Esophagus (tissue), 2 donors: ENCODE measurements at regions not wholly inside any gene's neighbourhood (a gene's known extent, or its start where the extent isn't known, plus 50 kb on each side); places are given as distances from the start of the nearest gene placed in this dataset.
"Not testable (repeated sequence)": the region's sequence is repeated elsewhere in the genome, so short reads cannot be mapped to it uniquely, and the experiment has no call there.

ENCODE experiments used
- H3K27ac ChIP-seq, 2 donors: one replicate each; pipeline ENCODE4 v1.5.1; 2013; ENCODE audit warnings: low read depth in 2 of 2, mild to moderate bottlenecking in 2 of 2, inconsistent platforms in 1 of 2, low read length in 1 of 2, moderate library complexity in 1 of 2
- H3K27me3 ChIP-seq, 2 donors: one replicate each; pipeline ENCODE4 v1.6.1; 2013; ENCODE audit warnings: low read length in 2 of 2, control low read depth in 1 of 2, mild to moderate bottlenecking in 1 of 2; ENCODE audit not compliant: insufficient read depth in 2 of 2, control insufficient read depth in 1 of 2
- H3K36me3 ChIP-seq, 2 donors: one replicate each; pipeline ENCODE4 v1.6.1; 2013; ENCODE audit warnings: low read length in 1 of 2; ENCODE audit not compliant: control insufficient read depth in 2 of 2, insufficient read depth in 2 of 2
- H3K4me1 ChIP-seq, 2 donors: one replicate each; pipeline ENCODE4 v1.6.1; 2013; ENCODE audit warnings: low read length in 1 of 2; ENCODE audit not compliant: control insufficient read depth in 2 of 2, insufficient read depth in 2 of 2
- H3K4me3 ChIP-seq, 2 donors: one replicate each; pipeline ENCODE4 v1.5.1; 2013; ENCODE audit warnings: low read length in 2 of 2, mild to moderate bottlenecking in 2 of 2, low read depth in 1 of 2, moderate library complexity in 1 of 2
- H3K9me3 ChIP-seq, 2 donors: one replicate each; pipeline ENCODE4 v1.6.1; 2013; ENCODE audit warnings: mild to moderate bottlenecking in 2 of 2, low read depth in 1 of 2, low read length in 1 of 2, moderate library complexity in 1 of 2; ENCODE audit not compliant: control insufficient read depth in 2 of 2, insufficient read depth in 1 of 2
- WGBS, 2 donors: extraction: QIAGEN DNeasy Blood & Tissue Kit; methylation state at CpG; one replicate each; pipeline ENCODE4 v1.1.7; 2013; 5-methylcytosine and 5-hydroxymethylcytosine counted together
- donor health status: healthy with polysubstance abuse.
- donor health status: Bipolar disorder and iron deficiency.

- Histone ChIP-seq H3K4me3 (peak overlapping the region; percentile 59 to 76), H3K27ac (peak overlapping the region; percentile 95), H3K27me3 (no peaks in the 10 kb centered on the region), H3K36me3 (no peaks in the 10 kb centered on the region), H3K9me3 (no peaks in the 10 kb centered on the region), H3K4me1 (peaks cover 0 to 3% of the 10 kb centered on the region in 2 donors)
- WGBS, 2 donors: 8 to 10% methylated on average over 11 of the region's 11 CpGs
These were observed 165.2 kb upstream of the PPP1R3A start for GRCh38 chr7:114084002-114084471.

GRCh38 chr7:114083166-114084001, 164.6 kb upstream of the PPP1R3A start:
- H3K9me3 ChIP-seq: no peaks in the 10 kb centered on the region
- no peaks in the 10 kb centered on the region for H3K36me3 ChIP-seq
- H3K4me3 ChIP-seq: peak overlapping the region; percentile 43 to 59
- no peaks in the 10 kb centered on the region for H3K27me3 ChIP-seq
- WGBS, 2 donors: 16 to 19% methylated on average over 45 of the region's 45 CpGs
- H3K27ac ChIP-seq: peak overlapping the region; percentile 77 to 95
- H3K4me1 ChIP-seq: peaks cover 0 to 3% of the 10 kb centered on the region in 2 donors

GRCh38 chr7:114082642-114083165, 163.9 kb upstream of the PPP1R3A start:
- H3K36me3 ChIP-seq: no peaks in the 10 kb centered on the region
- peak overlapping the region; percentile 43 to 59 for H3K4me3 ChIP-seq
- peaks cover 0 to 1% of the 10 kb centered on the region in 2 donors for H3K4me1 ChIP-seq
- peak overlapping the region; percentile 2 to 77 for H3K27ac ChIP-seq
- WGBS, 2 donors: 12 to 16% methylated on average over 30 of the region's 30 CpGs
- no peaks in the 10 kb centered on the region for H3K9me3 ChIP-seq
- no peaks in the 10 kb centered on the region for H3K27me3 ChIP-seq

- no peaks in the 10 kb centered on the region for H3K27me3 ChIP-seq
These were observed 163.0 kb upstream of the PPP1R3A start for GRCh38 chr7:114081606-114082425.

DNA sequence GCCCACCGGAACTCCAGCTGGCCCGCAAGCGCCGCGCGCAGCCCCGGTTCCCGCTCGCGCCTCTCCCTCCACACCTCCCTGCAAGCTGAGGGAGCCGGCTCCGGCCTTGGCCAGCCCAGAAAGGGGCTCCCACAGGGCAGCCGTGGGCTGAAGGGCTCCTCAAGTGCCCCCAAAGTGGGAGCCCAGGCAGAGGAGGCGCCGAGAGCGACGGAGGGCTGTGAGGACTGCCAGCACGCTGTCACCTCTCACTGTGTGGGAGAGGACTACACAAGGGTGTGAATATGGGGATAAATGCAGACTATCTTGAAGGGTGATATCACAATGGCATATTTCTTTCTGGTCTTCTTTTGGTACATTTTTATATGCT, 158.3 kb upstream of the PPP1R3A start:
- WGBS, 2 donors: 96 to 98% methylated on average over 18 of the region's 18 CpGs
- not testable (repeated sequence) for H3K36me3 ChIP-seq, H3K4me3 ChIP-seq, H3K27me3 ChIP-seq, H3K27ac ChIP-seq, H3K4me1 ChIP-seq, H3K9me3 ChIP-seq

More at GRCh38 chr7:114081606-114082425, 163.0 kb upstream of the PPP1R3A start:
- no peaks in the 10 kb centered on the region for H3K4me1 ChIP-seq
- peak overlapping the region in 1 of 2 donors; percentile 59 for H3K4me3 ChIP-seq
- no peaks in the 10 kb centered on the region for H3K36me3 ChIP-seq
- H3K27ac ChIP-seq: no peak overlapping the region
- 28 to 31% methylated on average over 6 of the region's 6 CpGs for WGBS, 2 donors
- H3K9me3 ChIP-seq: no peaks in the 10 kb centered on the region

DNA sequence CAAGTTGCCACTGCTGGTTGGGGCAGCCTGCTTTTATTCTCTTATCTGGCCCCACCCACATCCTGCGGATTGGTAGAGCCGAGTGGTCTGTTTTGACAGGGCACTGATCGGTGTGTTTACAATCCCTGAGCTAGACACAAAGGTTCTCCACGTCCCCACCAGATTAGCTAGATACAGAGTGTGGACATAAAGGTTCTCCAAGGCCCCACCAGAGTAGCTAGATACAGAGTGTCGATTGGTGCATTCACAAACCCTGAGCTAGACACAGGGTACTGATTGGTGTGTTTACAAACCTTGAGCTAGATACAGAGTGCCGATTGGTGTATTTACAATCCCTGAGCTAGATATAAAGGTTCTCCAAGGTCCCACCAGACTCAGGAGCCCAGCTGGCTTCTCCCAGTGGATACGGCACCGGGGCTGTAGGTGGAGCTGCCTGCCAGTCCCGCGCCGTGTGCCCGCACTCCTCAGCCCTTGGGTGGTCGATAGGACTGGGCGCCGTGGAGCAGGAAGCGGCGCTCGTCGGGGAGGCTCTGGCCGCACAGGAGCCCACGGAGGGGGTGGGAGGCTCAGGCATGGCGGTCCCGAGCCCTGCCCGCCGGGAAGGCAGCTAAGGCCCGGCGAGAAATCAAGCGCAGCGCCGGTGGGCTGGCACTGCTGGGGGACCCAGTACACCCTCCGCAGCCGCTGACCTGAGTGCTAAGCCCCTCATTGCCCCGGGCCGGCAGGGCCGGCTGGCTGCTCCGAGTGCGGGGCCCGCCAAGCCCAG, 157.8 kb upstream of the PPP1R3A start:
- not testable (repeated sequence) for H3K27ac ChIP-seq, H3K4me3 ChIP-seq, H3K27me3 ChIP-seq, H3K36me3 ChIP-seq, H3K9me3 ChIP-seq, H3K4me1 ChIP-seq
- 94 to 95% methylated on average over 37 of the region's 38 CpGs for WGBS, 2 donors

DNA sequence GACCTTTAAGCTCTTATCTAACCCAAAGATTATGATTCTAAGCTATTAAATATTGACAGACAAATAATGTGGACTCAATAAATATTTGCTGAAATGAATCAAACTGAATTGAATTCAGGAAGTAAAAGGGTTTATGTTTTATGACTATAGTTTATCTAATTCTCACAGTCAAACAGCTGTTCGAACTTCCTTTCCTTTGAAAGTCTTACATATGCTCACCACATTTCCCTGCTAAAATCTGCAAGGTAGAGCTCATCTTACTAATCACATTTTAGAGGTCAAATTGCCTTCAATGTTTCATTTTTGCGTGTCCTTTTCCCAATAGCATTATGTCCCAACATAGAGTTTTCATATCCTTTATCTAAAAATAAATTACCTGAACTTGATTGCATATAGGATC, 154.9 kb upstream of the PPP1R3A start:
- Histone ChIP-seq H3K9me3 (no peaks in the 10 kb centered on the region), H3K36me3 (no peaks in the 10 kb centered on the region), H3K27ac (no peak overlapping the region), H3K27me3 (no peaks in the 10 kb centered on the region), H3K4me3 (no peak overlapping the region), H3K4me1 (no peaks in the 10 kb centered on the region)
- 38 to 61% methylated on average over 2 of the region's 2 CpGs for WGBS, 2 donors

DNA sequence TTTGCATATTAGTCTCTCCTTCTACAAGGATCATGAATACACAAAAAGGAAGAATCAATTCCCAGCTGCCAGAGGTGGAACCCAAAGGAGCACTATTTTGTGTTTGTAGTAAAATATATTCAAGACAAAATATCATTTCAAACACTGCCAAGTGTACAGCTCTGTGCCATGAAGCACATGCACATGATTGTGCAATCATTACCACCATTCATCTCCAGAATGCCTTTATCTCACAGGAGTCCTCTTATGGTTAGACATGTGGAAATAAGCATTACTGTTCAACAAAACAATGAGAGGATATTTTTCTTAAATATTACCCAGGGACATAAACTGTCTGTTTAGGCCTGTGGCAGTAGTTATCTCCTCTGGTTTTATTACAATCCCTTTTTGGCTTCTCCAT, 151.4 kb upstream of the PPP1R3A start:
- H3K27me3 ChIP-seq: no peaks in the 10 kb centered on the region
- no peaks in the 10 kb centered on the region for H3K36me3 ChIP-seq
- H3K4me3 ChIP-seq: no peak overlapping the region
- H3K4me1 ChIP-seq: no peaks in the 10 kb centered on the region
- H3K27ac ChIP-seq: no peak overlapping the region
- H3K9me3 ChIP-seq: no peaks in the 10 kb centered on the region

DNA sequence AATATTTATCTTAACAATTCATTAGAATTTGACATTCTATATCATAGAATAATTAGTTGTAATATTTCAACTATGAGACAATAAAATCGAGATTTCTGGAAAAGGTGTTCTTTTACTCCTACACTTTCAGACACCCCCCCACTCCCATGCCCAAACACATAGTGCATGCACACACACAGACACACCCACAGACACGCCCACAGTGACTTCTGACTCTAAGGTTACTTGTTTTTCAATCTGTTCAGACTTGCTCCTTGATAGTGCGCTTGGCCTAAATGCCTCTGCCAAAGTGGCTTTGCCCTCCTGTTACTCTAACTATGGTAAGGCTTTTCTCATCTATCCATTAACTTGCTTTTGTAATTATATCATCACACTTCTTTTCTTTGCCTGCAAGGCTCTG, 144.0 kb upstream of the PPP1R3A start:
- WGBS, 2 donors: 58 to 67% methylated on average over 3 of the region's 3 CpGs
- Histone ChIP-seq H3K4me1 (no peaks in the 10 kb centered on the region), H3K27me3 (no peaks in the 10 kb centered on the region), H3K4me3 (no peak overlapping the region), H3K9me3 (no peaks in the 10 kb centered on the region), H3K27ac (no peak overlapping the region), H3K36me3 (no peaks in the 10 kb centered on the region)
